Natural killer cell (primary cell): ENCODE measurements at regions not wholly inside any gene's neighbourhood (a gene's known extent, or its start where the extent isn't known, plus 50 kb on each side); places are given as distances from the start of the nearest gene placed in this dataset.

Experiments
- ATAC-seq, 3 donors: fragments of 150-1000 bp in 2 of 3; fragments of 200-7000 bp in 1 of 3; cut with Tn5 transposase; 1 replicate in 1 of 3; 2 replicates in 2 of 3; pipeline ENCODE4 v1.10.0; 2021; ENCODE audit warnings: mild to moderate bottlenecking in 2 of 3, moderate library complexity in 2 of 3
- DNase-seq, 2 donors: peaks; one replicate each; pipeline versions ENCODE4 v3.0.0 to v3.0.0-alpha.2; 2013 to 2021; ENCODE audit warnings: mixed read lengths in 1 of 2
- H3K27ac ChIP-seq: one replicate; pipeline ENCODE4 v1.5.1; 2013; ENCODE audit warnings: mild to moderate bottlenecking, low read length
- H3K27me3 ChIP-seq: one replicate; pipeline ENCODE4 v1.6.1; 2013; ENCODE audit warnings: low read length; ENCODE audit not compliant: control insufficient read depth, insufficient read depth
- H3K36me3 ChIP-seq: one replicate; pipeline ENCODE4 v1.6.1; 2013; ENCODE audit warnings: low read length; ENCODE audit not compliant: control insufficient read depth, insufficient read depth
- H3K4me1 ChIP-seq: one replicate; pipeline ENCODE4 v1.6.1; 2013; ENCODE audit warnings: low read length; ENCODE audit not compliant: control insufficient read depth, insufficient read depth
- H3K4me3 ChIP-seq: one replicate; pipeline ENCODE4 v1.5.1; 2013; ENCODE audit warnings: low read length
- H3K9me3 ChIP-seq: one replicate; pipeline ENCODE4 v1.6.1; 2013; ENCODE audit warnings: low read length; ENCODE audit not compliant: control insufficient read depth, insufficient read depth
- H3K27ac Mint-ChIP-seq, 2 donors: one replicate each; pipeline ENCODE4 v1.8.0; 2022; ENCODE audit warnings: mild to moderate bottlenecking in 2 of 2, mixed read lengths in 2 of 2, moderate library complexity in 1 of 2
- H3K27me3 Mint-ChIP-seq, 2 donors: one replicate each; pipeline ENCODE4 v1.8.0; 2022; ENCODE audit warnings: low read depth in 2 of 2, mixed read lengths in 2 of 2
- H3K36me3 Mint-ChIP-seq: one replicate; pipeline ENCODE4 v1.8.0; 2022; ENCODE audit warnings: mixed read lengths
- H3K4me1 Mint-ChIP-seq, 2 donors: one replicate each; pipeline ENCODE4 v1.8.0; 2022; ENCODE audit warnings: mixed read lengths in 2 of 2
- H3K4me3 Mint-ChIP-seq: one replicate; pipeline ENCODE4 v1.8.0; 2022; ENCODE audit warnings: mild to moderate bottlenecking, moderate library complexity, mixed read lengths
- H3K9me3 Mint-ChIP-seq, 2 donors: one replicate each; pipeline ENCODE4 v1.8.0; 2022; ENCODE audit warnings: mixed read lengths in 2 of 2
- WGBS: methylation state at CpG from one replicate; pipeline ENCODE4 v1.1.7; 2013; ENCODE audit warnings: missing lambda C conversion rate; ENCODE audit not compliant: insufficient coverage; 5-methylcytosine and 5-hydroxymethylcytosine counted together
- intact Hi-C: fragments of 100-400 bp; cut with micrococcal nuclease; formaldehyde crosslinking; loops from one replicate; pipeline ENCODE4 v1.14.2; 2022
- TF ChIP-seq, protein P1 (sequence below): fragments of 200-600 bp; IDR thresholded peaks from one replicate; pipeline ENCODE4 v1.8.0; 2022; ENCODE audit warnings: antibody characterized with exemption

DNA sequence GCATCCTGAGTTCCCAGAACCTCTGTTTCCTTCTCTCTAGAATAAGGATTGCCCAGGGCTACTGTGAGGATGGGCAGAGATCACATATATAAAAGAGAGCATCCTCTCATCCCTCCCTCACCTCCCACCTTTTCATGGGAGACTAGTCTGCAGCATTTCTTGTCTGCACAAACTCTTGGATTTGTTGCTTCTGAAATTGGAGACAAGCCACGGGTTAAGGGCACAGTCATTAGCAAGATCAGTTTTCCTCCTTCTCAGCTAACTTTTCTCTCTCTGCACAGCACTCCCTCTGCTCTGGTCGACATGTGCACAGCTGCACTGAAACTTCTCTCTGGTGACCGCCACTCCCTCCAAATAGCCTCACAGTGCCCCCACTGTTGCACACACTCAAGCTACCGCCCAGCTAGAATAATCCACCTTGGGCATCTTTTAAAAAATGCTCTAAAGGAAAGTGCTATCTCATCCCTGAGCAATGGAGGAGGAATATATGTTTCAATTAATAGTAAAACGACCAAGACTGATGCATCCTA lies 50.9 kb upstream of the DUSP22 start:
- no peak for ATAC-seq
- Histone ChIP-seq H3K27me3 (no peaks in the 10 kb centered on the region), H3K4me3 (no peak overlapping the region), H3K36me3 (no peaks in the 10 kb centered on the region), H3K9me3 (no peaks in the 10 kb centered on the region), H3K4me1 (peaks cover 4% of the 10 kb centered on the region), H3K27ac (no peak overlapping the region)
- Mint-ChIP-seq H3K36me3 (no peaks in the 10 kb centered on the region), H3K9me3 (no peaks in the 10 kb centered on the region), H3K4me3 (no peak overlapping the region), H3K27me3 (peaks cover 8 to 21% of the 10 kb centered on the region in 2 donors), H3K27ac (no peak overlapping the region), H3K4me1 (peaks cover 5% of the 10 kb centered on the region in 2 donors)
- TF ChIP-seq, protein P1, sequence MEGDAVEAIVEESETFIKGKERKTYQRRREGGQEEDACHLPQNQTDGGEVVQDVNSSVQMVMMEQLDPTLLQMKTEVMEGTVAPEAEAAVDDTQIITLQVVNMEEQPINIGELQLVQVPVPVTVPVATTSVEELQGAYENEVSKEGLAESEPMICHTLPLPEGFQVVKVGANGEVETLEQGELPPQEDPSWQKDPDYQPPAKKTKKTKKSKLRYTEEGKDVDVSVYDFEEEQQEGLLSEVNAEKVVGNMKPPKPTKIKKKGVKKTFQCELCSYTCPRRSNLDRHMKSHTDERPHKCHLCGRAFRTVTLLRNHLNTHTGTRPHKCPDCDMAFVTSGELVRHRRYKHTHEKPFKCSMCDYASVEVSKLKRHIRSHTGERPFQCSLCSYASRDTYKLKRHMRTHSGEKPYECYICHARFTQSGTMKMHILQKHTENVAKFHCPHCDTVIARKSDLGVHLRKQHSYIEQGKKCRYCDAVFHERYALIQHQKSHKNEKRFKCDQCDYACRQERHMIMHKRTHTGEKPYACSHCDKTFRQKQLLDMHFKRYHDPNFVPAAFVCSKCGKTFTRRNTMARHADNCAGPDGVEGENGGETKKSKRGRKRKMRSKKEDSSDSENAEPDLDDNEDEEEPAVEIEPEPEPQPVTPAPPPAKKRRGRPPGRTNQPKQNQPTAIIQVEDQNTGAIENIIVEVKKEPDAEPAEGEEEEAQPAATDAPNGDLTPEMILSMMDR, result no peak
- DNase-seq, result no peak
- intact Hi-C loops, result no loop called here
- WGBS, result 88% methylated on average over 5 of the region's 5 CpGs
